Loucy (cell line): ENCODE measurements at regions not wholly inside any gene's neighbourhood (a gene's known extent, or its start where the extent isn't known, plus 50 kb on each side); places are given as distances from the start of the nearest gene placed in this dataset.

Experiments used
- H2AFZ ChIP-seq: fragments of 200-600 bp; sonication (generic); 2 replicates; pipeline ENCODE4 v1.6.0; 2016; ENCODE audit warnings: antibody characterized with exemption, mild to moderate bottlenecking, low read length, moderate library complexity
- H3F3A ChIP-seq: fragments of 200-600 bp; 2 replicates; pipeline ENCODE4 v1.6.0; 2016; ENCODE audit warnings: antibody characterized with exemption, low read depth, mild to moderate bottlenecking
- H3K27me3 ChIP-seq: fragments of 200-600 bp; sonication (generic); 2 replicates; pipeline ENCODE4 v1.6.1; 2014; ENCODE audit warnings: low read length, mild to moderate bottlenecking; ENCODE audit not compliant: insufficient read depth, poor library complexity, severe bottlenecking
- H3K36me3 ChIP-seq: fragments of 200-600 bp; sonication (generic); 2 replicates; pipeline ENCODE4 v1.6.1; 2016; ENCODE audit warnings: low read length; ENCODE audit not compliant: insufficient read depth
- H3K4me1 ChIP-seq: fragments of 200-600 bp; sonication (generic); 2 replicates; pipeline ENCODE4 v1.5.1; 2014; ENCODE audit warnings: low read length, mild to moderate bottlenecking; ENCODE audit not compliant: insufficient read depth, poor library complexity, severe bottlenecking
- H3K4me2 ChIP-seq: fragments of 200-600 bp; sonication (generic); 2 replicates; pipeline ENCODE4 v1.6.0; 2014; ENCODE audit warnings: antibody characterized with exemption, low read length, low read depth, mild to moderate bottlenecking; ENCODE audit not compliant: poor library complexity, severe bottlenecking
- H3K4me3 ChIP-seq: fragments of 200-600 bp; sonication (generic); 2 replicates; pipeline ENCODE4 v1.5.1; 2014; ENCODE audit warnings: low read length, mild to moderate bottlenecking, mixed read lengths; ENCODE audit not compliant: poor library complexity, severe bottlenecking
- H3K79me2 ChIP-seq: fragments of 200-600 bp; sonication (generic); 2 replicates; pipeline ENCODE4 v1.6.1; 2014; ENCODE audit warnings: low read length; ENCODE audit not compliant: insufficient read depth
- H3K9ac ChIP-seq: fragments of 200-600 bp; sonication (generic); 2 replicates; pipeline ENCODE4 v1.6.0; 2014; ENCODE audit warnings: mild to moderate bottlenecking, low read depth, low read length, moderate library complexity; ENCODE audit not compliant: poor library complexity, severe bottlenecking
- H3K9me2 ChIP-seq: fragments of 200-600 bp; sonication (generic); replicated peaks from 2 replicates; pipeline ENCODE4 v1.6.1; 2016; ENCODE audit warnings: low read depth, low read length, mixed read lengths
- H3K9me3 ChIP-seq: fragments of 200-600 bp; sonication (generic); 2 replicates; pipeline ENCODE4 v1.6.1; 2014; ENCODE audit warnings: mild to moderate bottlenecking, antibody characterized with exemption, low read length, low read depth; ENCODE audit not compliant: insufficient read depth
- H4K20me1 ChIP-seq: fragments of 200-600 bp; sonication (generic); 2 replicates; pipeline ENCODE4 v1.6.0; 2014; ENCODE audit warnings: antibody characterized with exemption, low read length, mild to moderate bottlenecking; ENCODE audit not compliant: insufficient read depth, poor library complexity, severe bottlenecking
- EZH2phosphoT487 ChIP-seq: fragments of 200-600 bp; IDR thresholded peaks from 2 replicates; pipeline ENCODE4 v1.6.1; 2018; ENCODE audit warnings: antibody characterized with exemption, mild to moderate bottlenecking, moderate library complexity, borderline replicate concordance
- TF ChIP-seq, protein P1 (sequence below): fragments of 200-600 bp; sonication (generic); conservative IDR thresholded peaks from 2 replicates; pipeline ENCODE4 v1.5.1; 2014; ENCODE audit warnings: mild to moderate bottlenecking, antibody characterized with exemption, low read length

DNA sequence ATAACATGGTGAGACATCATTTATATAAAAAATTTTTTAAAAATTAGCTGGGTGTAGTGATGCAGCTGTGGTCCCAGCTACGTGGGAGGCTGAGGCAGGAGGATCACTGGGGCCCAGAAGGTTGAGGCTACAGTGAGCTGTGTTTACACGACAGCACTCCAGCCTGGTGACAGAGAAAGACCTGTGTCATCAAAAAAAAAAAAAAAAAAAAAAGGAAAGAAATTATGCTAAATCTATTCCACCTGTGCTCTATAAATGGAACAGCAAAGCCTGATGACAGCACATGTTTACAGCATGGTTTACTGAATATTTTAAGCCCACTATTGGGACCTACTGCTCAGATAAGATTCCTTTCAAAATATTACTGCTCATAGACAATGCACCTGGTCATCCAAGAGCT is 217.6 kb downstream of the PRDM2 start:
- Histone ChIP-seq H3K79me2 (no peaks in the 10 kb centered on the region), H3K27me3 (no peaks in the 10 kb centered on the region), H3K9ac (no peak overlapping the region), H3K4me1 (no peaks in the 10 kb centered on the region), H3K36me3 (no peaks in the 10 kb centered on the region), H3F3A (no peaks in the 10 kb centered on the region), H3K9me3 (no peaks in the 10 kb centered on the region), H3K4me2 (no peak overlapping the region), H4K20me1 (no peaks in the 10 kb centered on the region), H3K9me2 (no peaks in the 10 kb centered on the region), H2AFZ (no peak overlapping the region), H3K4me3 (no peak overlapping the region)
- TF ChIP-seq EZH2phosphoT487: no peak
- TF ChIP-seq, protein P1, sequence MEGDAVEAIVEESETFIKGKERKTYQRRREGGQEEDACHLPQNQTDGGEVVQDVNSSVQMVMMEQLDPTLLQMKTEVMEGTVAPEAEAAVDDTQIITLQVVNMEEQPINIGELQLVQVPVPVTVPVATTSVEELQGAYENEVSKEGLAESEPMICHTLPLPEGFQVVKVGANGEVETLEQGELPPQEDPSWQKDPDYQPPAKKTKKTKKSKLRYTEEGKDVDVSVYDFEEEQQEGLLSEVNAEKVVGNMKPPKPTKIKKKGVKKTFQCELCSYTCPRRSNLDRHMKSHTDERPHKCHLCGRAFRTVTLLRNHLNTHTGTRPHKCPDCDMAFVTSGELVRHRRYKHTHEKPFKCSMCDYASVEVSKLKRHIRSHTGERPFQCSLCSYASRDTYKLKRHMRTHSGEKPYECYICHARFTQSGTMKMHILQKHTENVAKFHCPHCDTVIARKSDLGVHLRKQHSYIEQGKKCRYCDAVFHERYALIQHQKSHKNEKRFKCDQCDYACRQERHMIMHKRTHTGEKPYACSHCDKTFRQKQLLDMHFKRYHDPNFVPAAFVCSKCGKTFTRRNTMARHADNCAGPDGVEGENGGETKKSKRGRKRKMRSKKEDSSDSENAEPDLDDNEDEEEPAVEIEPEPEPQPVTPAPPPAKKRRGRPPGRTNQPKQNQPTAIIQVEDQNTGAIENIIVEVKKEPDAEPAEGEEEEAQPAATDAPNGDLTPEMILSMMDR: no peak

DNA sequence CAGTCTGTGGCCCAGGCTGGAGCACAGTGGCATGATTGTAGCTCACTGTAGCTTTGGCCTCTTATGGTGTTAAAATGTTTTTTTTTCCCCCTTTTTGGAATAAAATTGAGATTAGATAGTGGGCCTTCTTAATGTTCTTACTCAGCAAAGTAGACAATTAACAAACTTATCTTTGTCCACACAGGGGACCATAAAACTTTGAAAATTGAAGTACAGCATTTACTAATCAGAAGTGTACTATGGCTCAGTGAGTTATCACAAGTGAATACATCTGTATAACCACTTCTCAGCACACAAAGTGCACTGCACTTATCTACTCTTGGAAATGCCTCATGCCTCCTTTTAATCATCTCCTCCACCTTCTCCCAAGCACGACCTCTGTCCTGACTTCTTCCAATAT is 218.9 kb downstream of the PRDM2 start:
- TF ChIP-seq, protein P1: no peak
- TF ChIP-seq EZH2phosphoT487: no peak
- no peak overlapping the region for H3K4me3 ChIP-seq
- H3K9me2 ChIP-seq: no peaks in the 10 kb centered on the region
- H3K27me3 ChIP-seq: no peaks in the 10 kb centered on the region
- no peak overlapping the region for H3K9ac ChIP-seq
- H4K20me1 ChIP-seq: no peaks in the 10 kb centered on the region
- H2AFZ ChIP-seq: no peak overlapping the region
- H3K79me2 ChIP-seq: no peaks in the 10 kb centered on the region
- H3K36me3 ChIP-seq: no peaks in the 10 kb centered on the region
- no peaks in the 10 kb centered on the region for H3K9me3 ChIP-seq
- no peaks in the 10 kb centered on the region for H3K4me1 ChIP-seq
- no peak overlapping the region for H3K4me2 ChIP-seq
- no peaks in the 10 kb centered on the region for H3F3A ChIP-seq

DNA sequence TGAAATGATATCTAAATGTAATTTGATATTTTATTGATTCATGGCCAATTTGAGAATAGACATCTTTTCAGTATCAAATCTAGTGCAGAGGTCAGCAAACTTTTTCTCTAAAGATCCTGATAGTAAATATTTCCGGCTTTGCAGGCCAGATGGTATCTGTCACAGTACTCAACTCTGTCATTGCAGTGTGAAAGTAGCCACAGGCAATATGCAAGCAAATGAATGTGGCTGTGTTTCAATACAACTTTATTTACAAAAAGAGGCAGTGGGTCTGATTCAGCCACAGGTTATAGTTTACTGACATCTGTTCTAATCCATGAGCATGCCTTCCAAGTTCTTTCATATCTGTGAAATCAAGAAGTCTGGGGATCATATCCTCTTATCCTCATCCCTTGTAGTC is 221.2 kb downstream of the PRDM2 start:
- no peak overlapping the region for H3K9ac ChIP-seq
- no peaks in the 10 kb centered on the region for H3F3A ChIP-seq
- no peaks in the 10 kb centered on the region for H3K27me3 ChIP-seq

More for the DNA sequence above, 221.2 kb downstream of the PRDM2 start:
- Histone ChIP-seq H4K20me1 (no peaks in the 10 kb centered on the region), H3K9me2 (no peaks in the 10 kb centered on the region), H3K9me3 (no peaks in the 10 kb centered on the region), H3K79me2 (no peaks in the 10 kb centered on the region), H3K36me3 (no peaks in the 10 kb centered on the region), H3K4me2 (no peak overlapping the region), H2AFZ (no peak overlapping the region), H3K4me1 (no peaks in the 10 kb centered on the region), H3K4me3 (no peak overlapping the region)
- no peak for TF ChIP-seq EZH2phosphoT487
- TF ChIP-seq, protein P1: no peak
